NOMO-1 (cell line): ENCODE measurements at regions not wholly inside any gene's neighbourhood (a gene's known extent, or its start where the extent isn't known, plus 50 kb on each side); places are given as distances from the start of the nearest gene placed in this dataset.

Experiments used
- DNase-seq, 2 experiments: peaks; one replicate each; lab custom pipeline; 2025; ENCODE audit not compliant: unreplicated experiment in 2 of 2; lab: John Stamatoyannopoulos, UW

- DNase-seq, result peak in 1 of 2 experiments; percentile 53
Measured at GRCh38 chr6:47118611-47119010, 76.5 kb upstream of the ADGRF1 start.

- no peak for DNase-seq
Measured at GRCh38 chr6:47117314-47117713, 75.2 kb upstream of the ADGRF1 start.

GRCh38 chr6:47116606-47117005 lies 74.5 kb upstream of the ADGRF1 start:
- no peak for DNase-seq

GRCh38 chr6:47116086-47116485 lies 74.0 kb upstream of the ADGRF1 start:
- DNase-seq, result no peak

GRCh38 chr6:47114460-47114859 lies 72.3 kb upstream of the ADGRF1 start:
- DNase-seq, result no peak

- no peak for DNase-seq
Measured at GRCh38 chr6:47112317-47112716, 70.2 kb upstream of the ADGRF1 start.

- DNase-seq, result peak in 1 of 2 experiments; percentile 67
Measured at GRCh38 chr6:47111685-47112084, 69.6 kb upstream of the ADGRF1 start.

- no peak for DNase-seq
Measured at GRCh38 chr6:47109281-47109680, 67.1 kb upstream of the ADGRF1 start.

- DNase-seq, result no peak
Measured at GRCh38 chr6:47106721-47107197, 64.6 kb upstream of the ADGRF1 start.

- DNase-seq, result no peak
Measured at GRCh38 chr6:47106216-47106615, 64.1 kb upstream of the ADGRF1 start.

GRCh38 chr6:47105469-47106178 lies 63.5 kb upstream of the ADGRF1 start:
- DNase-seq, result no peak

- DNase-seq, result peak; percentile 49 to 80
Measured at GRCh38 chr6:47103931-47104330, 61.8 kb upstream of the ADGRF1 start.

GRCh38 chr6:47102331-47102730 lies 60.2 kb upstream of the ADGRF1 start:
- no peak for DNase-seq

- DNase-seq, result no peak
Measured at GRCh38 chr6:47098570-47098993, 56.5 kb upstream of the ADGRF1 start.

GRCh38 chr6:47097092-47097945 lies 55.2 kb upstream of the ADGRF1 start:
- DNase-seq, result peak; percentile 46 to 77

- DNase-seq, result no peak
Measured at GRCh38 chr6:47096211-47096895, 54.2 kb upstream of the ADGRF1 start.

GRCh38 chr6:47094241-47094925 lies 52.3 kb upstream of the ADGRF1 start:
- DNase-seq, result no peak

- no peak for DNase-seq
Measured at GRCh38 chr6:47093169-47093568, 51.0 kb upstream of the ADGRF1 start.

GRCh38 chr6:47091886-47092668 lies 49.9 kb upstream of the ADGRF1 start:
- DNase-seq, result no peak
